ENCODE measurements at regions not wholly inside any gene's neighbourhood (a gene's known extent, or its start where the extent isn't known, plus 50 kb on each side); places are given as distances from the start of the nearest gene placed in this dataset.
"Not testable (repeated sequence)": the region's sequence is repeated elsewhere in the genome, so short reads cannot be mapped to it uniquely, and the experiment has no call there.

GRCh38 chr16:16924613-16925012 lies 545.7 kb downstream of the NPIPA7 start:
- intact Hi-C loops (cut with micrococcal nuclease): no loop called here
- H3K36me3 Mint-ChIP-seq (ENCODE audit: low read depth): no peaks in the 10 kb centered on the region

GRCh38 chr16:16925432-16925831 lies 545.3 kb downstream of the XYLT1 start:
- Mint-ChIP-seq H3K27ac (no peak overlapping the region), H3K27me3 (ENCODE audit: low read depth) (peaks cover 1% of the 10 kb centered on the region), H3K36me3 (ENCODE audit: low read depth) (no peaks in the 10 kb centered on the region), H3K9me3 (no peaks in the 10 kb centered on the region), H3K4me1 (ENCODE audit: low read depth) (no peaks in the 10 kb centered on the region), H3K4me3 (ENCODE audit: low read depth) (no peak overlapping the region)
- DNase-seq (ENCODE audit: low spot score): no peak
- intact Hi-C loops (cut with micrococcal nuclease): no loop called here

More at GRCh38 chr16:16924613-16925012, 545.7 kb downstream of the NPIPA7 start:
- no peak for DNase-seq (ENCODE audit: low spot score)
- Mint-ChIP-seq H3K4me1 (ENCODE audit: low read depth) (no peaks in the 10 kb centered on the region), H3K27ac (no peak overlapping the region), H3K27me3 (ENCODE audit: low read depth) (peaks cover 1% of the 10 kb centered on the region), H3K9me3 (no peaks in the 10 kb centered on the region), H3K4me3 (ENCODE audit: low read depth) (no peak overlapping the region)

- H3K27ac Mint-ChIP-seq: no peak overlapping the region
- intact Hi-C loops (cut with micrococcal nuclease): no loop called here
- H3K9me3 Mint-ChIP-seq: no peaks in the 10 kb centered on the region
- H3K4me1 Mint-ChIP-seq (ENCODE audit: low read depth): no peaks in the 10 kb centered on the region
- DNase-seq (ENCODE audit: low spot score): no peak
- no peak overlapping the region for H3K4me3 Mint-ChIP-seq (ENCODE audit: low read depth)
- peaks cover 1% of the 10 kb centered on the region for H3K27me3 Mint-ChIP-seq (ENCODE audit: low read depth)
- H3K36me3 Mint-ChIP-seq (ENCODE audit: low read depth): no peaks in the 10 kb centered on the region
Observed at GRCh38 chr16:16928532-16929109, 542.1 kb downstream of the XYLT1 start.

GRCh38 chr16:16930309-16931000 lies 540.3 kb downstream of the XYLT1 start:
- no peak for DNase-seq (ENCODE audit: low spot score)
- no peak overlapping the region for H3K4me3 Mint-ChIP-seq (ENCODE audit: low read depth)
- no peaks in the 10 kb centered on the region for H3K36me3 Mint-ChIP-seq (ENCODE audit: low read depth)
- no peaks in the 10 kb centered on the region for H3K4me1 Mint-ChIP-seq (ENCODE audit: low read depth)
- intact Hi-C loops (cut with micrococcal nuclease): no loop called here
- H3K27me3 Mint-ChIP-seq (ENCODE audit: low read depth): no peaks in the 10 kb centered on the region
- no peak overlapping the region for H3K27ac Mint-ChIP-seq
- no peaks in the 10 kb centered on the region for H3K9me3 Mint-ChIP-seq

- Mint-ChIP-seq H3K36me3 (ENCODE audit: low read depth) (no peaks in the 10 kb centered on the region), H3K27me3 (ENCODE audit: low read depth) (peaks cover 6% of the 10 kb centered on the region), H3K9me3 (no peaks in the 10 kb centered on the region), H3K4me1 (ENCODE audit: low read depth) (no peaks in the 10 kb centered on the region), H3K4me3 (ENCODE audit: low read depth) (no peak overlapping the region), H3K27ac (no peak overlapping the region)
- intact Hi-C loops (cut with micrococcal nuclease): no loop called here
- DNase-seq (ENCODE audit: low spot score): no peak
Observed at GRCh38 chr16:16933861-16934260, 536.9 kb downstream of the XYLT1 start.

- no peaks in the 10 kb centered on the region for H3K4me1 Mint-ChIP-seq (ENCODE audit: low read depth)
- no peaks in the 10 kb centered on the region for H3K36me3 Mint-ChIP-seq (ENCODE audit: low read depth)
- H3K27ac Mint-ChIP-seq: no peak overlapping the region
- intact Hi-C loops (cut with micrococcal nuclease): no loop called here
- peaks cover 6% of the 10 kb centered on the region for H3K27me3 Mint-ChIP-seq (ENCODE audit: low read depth)
- no peak for DNase-seq (ENCODE audit: low spot score)
- H3K4me3 Mint-ChIP-seq (ENCODE audit: low read depth): no peak overlapping the region
- H3K9me3 Mint-ChIP-seq: no peaks in the 10 kb centered on the region
Observed at GRCh38 chr16:16934660-16935059, 536.1 kb downstream of the XYLT1 start.

GRCh38 chr16:16935909-16936308 lies 534.9 kb downstream of the XYLT1 start:
- H3K27ac Mint-ChIP-seq; H3K36me3 Mint-ChIP-seq (ENCODE audit: low read depth); H3K4me1 Mint-ChIP-seq (ENCODE audit: low read depth); H3K27me3 Mint-ChIP-seq (ENCODE audit: low read depth); H3K9me3 Mint-ChIP-seq; DNase-seq (ENCODE audit: low spot score); H3K4me3 Mint-ChIP-seq (ENCODE audit: low read depth); intact Hi-C loops (cut with micrococcal nuclease): not testable (repeated sequence)

GRCh38 chr16:16937576-16937975 lies 533.2 kb downstream of the XYLT1 start:
- DNase-seq (ENCODE audit: low spot score): no peak
- Mint-ChIP-seq H3K27ac (no peak overlapping the region), H3K4me3 (ENCODE audit: low read depth) (no peak overlapping the region), H3K36me3 (ENCODE audit: low read depth) (no peaks in the 10 kb centered on the region), H3K9me3 (no peaks in the 10 kb centered on the region), H3K27me3 (ENCODE audit: low read depth) (peaks cover 10% of the 10 kb centered on the region), H3K4me1 (ENCODE audit: low read depth) (no peaks in the 10 kb centered on the region)
- intact Hi-C loops (cut with micrococcal nuclease): no loop called here

- Mint-ChIP-seq H3K27me3 (ENCODE audit: low read depth) (peaks cover 10% of the 10 kb centered on the region), H3K27ac (no peak overlapping the region), H3K9me3 (no peaks in the 10 kb centered on the region), H3K36me3 (ENCODE audit: low read depth) (no peaks in the 10 kb centered on the region), H3K4me3 (ENCODE audit: low read depth) (no peak overlapping the region), H3K4me1 (ENCODE audit: low read depth) (no peaks in the 10 kb centered on the region)
- intact Hi-C loops (cut with micrococcal nuclease): no loop called here
- no peak for DNase-seq (ENCODE audit: low spot score)
Observed at GRCh38 chr16:16938009-16938408, 532.8 kb downstream of the XYLT1 start.

- Mint-ChIP-seq H3K27me3 (ENCODE audit: low read depth) (peaks cover 12% of the 10 kb centered on the region), H3K9me3 (no peaks in the 10 kb centered on the region), H3K27ac (no peak overlapping the region), H3K4me1 (ENCODE audit: low read depth) (no peaks in the 10 kb centered on the region), H3K4me3 (ENCODE audit: low read depth) (no peak overlapping the region), H3K36me3 (ENCODE audit: low read depth) (no peaks in the 10 kb centered on the region)
- intact Hi-C loops (cut with micrococcal nuclease): no loop called here
- DNase-seq (ENCODE audit: low spot score): no peak
Observed at GRCh38 chr16:16938980-16939379, 531.8 kb downstream of the XYLT1 start.

- Mint-ChIP-seq H3K27ac (no peak overlapping the region), H3K9me3 (no peaks in the 10 kb centered on the region), H3K4me3 (ENCODE audit: low read depth) (no peak overlapping the region), H3K27me3 (ENCODE audit: low read depth) (peaks cover 14% of the 10 kb centered on the region), H3K36me3 (ENCODE audit: low read depth) (no peaks in the 10 kb centered on the region), H3K4me1 (ENCODE audit: low read depth) (no peaks in the 10 kb centered on the region)
- no peak for DNase-seq (ENCODE audit: low spot score)
- intact Hi-C loops (cut with micrococcal nuclease): no loop called here
Observed at GRCh38 chr16:16940351-16940750, 530.4 kb downstream of the XYLT1 start.

- H3K36me3 Mint-ChIP-seq (ENCODE audit: low read depth); H3K9me3 Mint-ChIP-seq; DNase-seq (ENCODE audit: low spot score); intact Hi-C loops (cut with micrococcal nuclease); H3K27ac Mint-ChIP-seq; H3K4me1 Mint-ChIP-seq (ENCODE audit: low read depth); H3K4me3 Mint-ChIP-seq (ENCODE audit: low read depth): not testable (repeated sequence)
- peaks cover 13% of the 10 kb centered on the region for H3K27me3 Mint-ChIP-seq (ENCODE audit: low read depth)
Observed at GRCh38 chr16:16942849-16943248, 527.9 kb downstream of the XYLT1 start.

- Mint-ChIP-seq H3K36me3 (ENCODE audit: low read depth) (no peaks in the 10 kb centered on the region), H3K27me3 (ENCODE audit: low read depth) (peaks cover 8% of the 10 kb centered on the region), H3K4me3 (ENCODE audit: low read depth) (no peak overlapping the region), H3K27ac (no peak overlapping the region), H3K4me1 (ENCODE audit: low read depth) (no peaks in the 10 kb centered on the region), H3K9me3 (no peaks in the 10 kb centered on the region)
- no peak for DNase-seq (ENCODE audit: low spot score)
- intact Hi-C loops (cut with micrococcal nuclease): no loop called here
Observed at GRCh38 chr16:16945207-16945606, 525.6 kb downstream of the XYLT1 start.
